WTC11 (cell line): ENCODE measurements at regions not wholly inside any gene's neighbourhood (a gene's known extent, or its start where the extent isn't known, plus 50 kb on each side); places are given as distances from the start of the nearest gene placed in this dataset.

ENCODE experiments used
- ARID4B ChIP-seq: sonication (generic); formaldehyde crosslinking; IDR thresholded peaks from 2 replicates; pipeline ENCODE4 v1.8.0; 2023; ENCODE audit warnings: missing genetic modification reagents, mild to moderate bottlenecking, borderline replicate concordance
- CREM ChIP-seq: sonication (generic); formaldehyde crosslinking; IDR thresholded peaks from 2 replicates; pipeline ENCODE4 v1.8.1; 2022; ENCODE audit warnings: mild to moderate bottlenecking, missing genetic modification reagents, moderate library complexity
- CTCF ChIP-seq: fragments of 200-600 bp; IDR thresholded peaks from 2 replicates; pipeline ENCODE4 v1.8.0; 2022; ENCODE audit warnings: antibody characterized with exemption
- E2F5 ChIP-seq: sonication (generic); formaldehyde crosslinking; IDR thresholded peaks from 2 replicates; pipeline ENCODE4 v1.8.1; 2022; ENCODE audit warnings: mild to moderate bottlenecking, moderate library complexity, missing genetic modification reagents
- ERG ChIP-seq: fragments of 250-450 bp; sonication (Bioruptor Pico); IDR thresholded peaks from 2 replicates; pipeline ENCODE4 v1.8.0; 2021; ENCODE audit warnings: mild to moderate bottlenecking
- FOXJ3 ChIP-seq: sonication (generic); formaldehyde crosslinking; IDR thresholded peaks from 2 replicates; pipeline ENCODE4 v1.9.0; 2021; ENCODE audit warnings: missing genetic modification reagents, mild to moderate bottlenecking, borderline replicate concordance
- FOXP4 ChIP-seq: sonication (generic); formaldehyde crosslinking; IDR thresholded peaks from 2 replicates; pipeline ENCODE4 v1.8.0; 2022; ENCODE audit warnings: mild to moderate bottlenecking, missing genetic modification reagents
- GABPB1 ChIP-seq: sonication (generic); formaldehyde crosslinking; IDR thresholded peaks from 2 replicates; pipeline ENCODE4 v1.8.1; 2023; ENCODE audit warnings: mild to moderate bottlenecking, missing genetic modification reagents
- KAT7 ChIP-seq: sonication (generic); formaldehyde crosslinking; IDR thresholded peaks from 2 replicates; pipeline ENCODE4 v1.8.1; 2023; ENCODE audit warnings: missing genetic modification reagents, mild to moderate bottlenecking, borderline replicate concordance
- RELA ChIP-seq: sonication (generic); formaldehyde crosslinking; IDR thresholded peaks from 2 replicates; pipeline ENCODE4 v1.8.1; 2022; ENCODE audit warnings: missing genetic modification reagents, mild to moderate bottlenecking, borderline replicate concordance
- SP1 ChIP-seq: sonication (generic); formaldehyde crosslinking; conservative IDR thresholded peaks from 2 replicates; pipeline ENCODE4 v1.8.1; 2022; ENCODE audit warnings: missing genetic modification reagents
- ZNF121 ChIP-seq: sonication (generic); formaldehyde crosslinking; IDR thresholded peaks from 2 replicates; pipeline ENCODE4 v1.8.0; 2023; ENCODE audit warnings: missing genetic modification reagents
- ZNF317 ChIP-seq: sonication (generic); formaldehyde crosslinking; IDR thresholded peaks from 2 replicates; pipeline ENCODE4 v1.8.1; 2023; ENCODE audit warnings: low read depth, mild to moderate bottlenecking, moderate library complexity, missing genetic modification reagents, borderline replicate concordance
- ZSCAN18 ChIP-seq: fragments of 250-450 bp; sonication (Bioruptor Pico); IDR thresholded peaks from 2 replicates; pipeline ENCODE4 v2.1.2; 2022; ENCODE audit warnings: mild to moderate bottlenecking, moderate library complexity

GRCh38 chr4:105060628-105061027 lies 86.0 kb upstream of the TET2 start:
- TF ChIP-seq CTCF (no peak), E2F5 (CRISPR knock-in tag) (no peak), RELA (no peak), ERG (CRISPR knock-in tag) (no peak), ZNF317 (CRISPR knock-in tag) (no peak), ARID4B (CRISPR knock-in tag) (no peak), FOXP4 (CRISPR knock-in tag) (no peak), KAT7 (CRISPR knock-in tag) (no peak), CREM (CRISPR knock-in tag) (no peak), SP1 (no peak), FOXJ3 (CRISPR knock-in tag) (no peak), GABPB1 (no peak), ZNF121 (CRISPR knock-in tag) (no peak), ZSCAN18 (CRISPR knock-in tag) (no peak)
